Stomach (tissue), 8 donors: ENCODE measurements at regions not wholly inside any gene's neighbourhood (a gene's known extent, or its start where the extent isn't known, plus 50 kb on each side); places are given as distances from the start of the nearest gene placed in this dataset.

Experiments
- DNase-seq, 2 donors: peaks; one replicate each; pipeline versions ENCODE4 v3.0.0 to v3.0.0-alpha.2; 2013 to 2019
- H3K27ac ChIP-seq, 5 donors: fragments of 200-600 bp in 4 of 5; sonication (generic) in 4 of 5; one replicate each; pipeline ENCODE4 v1.5.1; 2013 to 2019; ENCODE audit warnings: mild to moderate bottlenecking in 1 of 5, moderate library complexity in 1 of 5
- H3K27me3 ChIP-seq, 3 donors: fragments of 200-600 bp; sonication (generic); one replicate each; pipeline ENCODE4 v1.5.1; 2017 to 2019; ENCODE audit warnings: mixed run types in 1 of 3
- H3K36me3 ChIP-seq, 4 donors: fragments of 200-600 bp; sonication (generic); 1 replicate in 3 of 4; 2 replicates in 1 of 4; pipeline ENCODE4 v1.5.1; 2016 to 2019
- H3K4me1 ChIP-seq, 4 donors: fragments of 200-600 bp; sonication (generic); one replicate each; pipeline ENCODE4 v1.5.1; 2016 to 2019
- H3K4me3 ChIP-seq, 4 donors: fragments of 200-600 bp; sonication (generic) in 3 of 4; one replicate each; pipeline ENCODE4 v1.5.1; 2016 to 2019; ENCODE audit warnings: mild to moderate bottlenecking in 1 of 4
- H3K9me3 ChIP-seq, 4 donors: fragments of 200-600 bp; sonication (generic); one replicate each; pipeline ENCODE4 v1.5.1; 2016 to 2019
- EP300 ChIP-seq: sonication (generic); formaldehyde crosslinking; IDR thresholded peaks from one replicate; pipeline ENCODE4 v1.6.1; 2017; ENCODE audit warnings: antibody characterized with exemption
- POLR2A ChIP-seq, 4 donors: fragments of 450-650 bp; IDR thresholded peaks; one replicate each; pipeline ENCODE4 v1.6.1; 2016; ENCODE audit warnings: antibody characterized with exemption in 4 of 4, control low read depth in 2 of 4, mild to moderate bottlenecking in 1 of 4, moderate library complexity in 1 of 4
- POLR2AphosphoS5 ChIP-seq, 3 donors: sonication (generic); formaldehyde crosslinking; IDR thresholded peaks; one replicate each; pipeline ENCODE4 v1.6.1; 2016; ENCODE audit warnings: antibody characterized with exemption in 3 of 3
- WGBS, 5 donors: extraction: QIAGEN DNeasy Blood & Tissue Kit in 3 of 5; methylation state at CpG; one replicate each; pipeline versions ENCODE4 v1.1.5 to v1.1.7; 2013 to 2018; 5-methylcytosine and 5-hydroxymethylcytosine counted together
- intact Hi-C: fragments of 100-400 bp; cut with DNase I; formaldehyde crosslinking; loops from one replicate; pipeline ENCODE4 v1.15.1; 2023; ENCODE audit warnings: low total_unique reads
- TF ChIP-seq, protein P1 (sequence below), 7 experiments: fragments of 450-650 bp in 4 of 7; fragments of 200-600 bp in 3 of 7; sonication (generic) in 3 of 7; IDR thresholded peaks; one replicate each; pipeline ENCODE4 v1.5.1; 2016 to 2019; ENCODE audit warnings: antibody characterized with exemption in 7 of 7, control low read depth in 2 of 7, mild to moderate bottlenecking in 1 of 7
- donor health status: healthy with polysubstance abuse.
- donor health status: Bipolar disorder and iron deficiency.
- donor health status: healthy.

DNA sequence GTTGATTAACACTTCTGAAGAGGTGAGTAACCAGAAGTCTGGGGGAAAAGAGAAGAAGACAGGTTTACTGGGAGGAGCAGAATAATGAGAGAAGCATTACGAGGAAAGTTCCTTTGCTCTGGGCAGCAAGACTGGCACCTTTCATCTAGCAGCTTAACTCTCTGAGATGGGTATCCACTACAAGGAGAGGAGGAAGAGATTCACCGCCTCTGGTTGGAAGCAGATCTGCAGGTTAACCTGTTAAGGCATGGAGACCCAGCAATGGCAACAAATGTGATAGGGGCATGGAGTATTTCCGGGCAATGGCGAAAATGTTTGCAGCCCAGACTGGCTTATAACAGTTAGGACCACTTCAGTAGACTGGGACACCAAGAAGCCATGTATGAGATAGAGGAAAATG, 162.2 kb downstream of the TFEC start:
- Histone ChIP-seq H3K9me3 (no peaks in the 10 kb centered on the region), H3K27me3 (no peaks in the 10 kb centered on the region), H3K36me3 (no peaks in the 10 kb centered on the region), H3K4me1 (no peaks in the 10 kb centered on the region), H3K27ac (no peak overlapping the region), H3K4me3 (no peak overlapping the region)
- intact Hi-C loops, result no loop called here
- 88 to 98% (median 94%) methylated on average over 4 of the region's 4 CpGs for WGBS, 5 donors
- no peak for TF ChIP-seq POLR2AphosphoS5 (IDR thresholded peaks at IDR 0.05)
- TF ChIP-seq POLR2A (IDR thresholded peaks at IDR 0.05), result no peak
- TF ChIP-seq EP300, result no peak
- TF ChIP-seq, protein P1, sequence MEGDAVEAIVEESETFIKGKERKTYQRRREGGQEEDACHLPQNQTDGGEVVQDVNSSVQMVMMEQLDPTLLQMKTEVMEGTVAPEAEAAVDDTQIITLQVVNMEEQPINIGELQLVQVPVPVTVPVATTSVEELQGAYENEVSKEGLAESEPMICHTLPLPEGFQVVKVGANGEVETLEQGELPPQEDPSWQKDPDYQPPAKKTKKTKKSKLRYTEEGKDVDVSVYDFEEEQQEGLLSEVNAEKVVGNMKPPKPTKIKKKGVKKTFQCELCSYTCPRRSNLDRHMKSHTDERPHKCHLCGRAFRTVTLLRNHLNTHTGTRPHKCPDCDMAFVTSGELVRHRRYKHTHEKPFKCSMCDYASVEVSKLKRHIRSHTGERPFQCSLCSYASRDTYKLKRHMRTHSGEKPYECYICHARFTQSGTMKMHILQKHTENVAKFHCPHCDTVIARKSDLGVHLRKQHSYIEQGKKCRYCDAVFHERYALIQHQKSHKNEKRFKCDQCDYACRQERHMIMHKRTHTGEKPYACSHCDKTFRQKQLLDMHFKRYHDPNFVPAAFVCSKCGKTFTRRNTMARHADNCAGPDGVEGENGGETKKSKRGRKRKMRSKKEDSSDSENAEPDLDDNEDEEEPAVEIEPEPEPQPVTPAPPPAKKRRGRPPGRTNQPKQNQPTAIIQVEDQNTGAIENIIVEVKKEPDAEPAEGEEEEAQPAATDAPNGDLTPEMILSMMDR (IDR thresholded peaks at IDR 0.05), result no peak
- no peak for DNase-seq

DNA sequence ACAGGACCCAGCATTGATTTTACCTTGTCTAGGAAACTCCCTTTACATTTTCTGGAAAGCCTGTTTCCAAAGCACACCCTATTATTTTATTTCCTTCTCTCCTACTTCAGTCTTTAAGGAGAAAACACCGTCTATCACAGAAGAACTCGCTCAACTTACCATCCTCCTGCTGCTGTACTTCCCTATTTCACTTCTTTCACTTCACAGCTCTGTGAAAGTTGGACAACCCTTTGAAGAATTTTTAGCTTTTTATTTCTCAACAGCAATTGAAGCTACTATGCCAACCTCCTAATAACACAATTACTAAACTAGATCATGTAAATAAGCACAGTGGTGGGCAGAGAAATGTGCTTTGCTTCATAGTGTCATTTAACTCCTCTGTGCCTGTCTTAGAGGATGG, 166.5 kb downstream of the TFEC start:
- Histone ChIP-seq H3K9me3 (no peaks in the 10 kb centered on the region), H3K4me3 (no peak overlapping the region), H3K27me3 (no peaks in the 10 kb centered on the region), H3K27ac (no peak overlapping the region), H3K4me1 (no peaks in the 10 kb centered on the region), H3K36me3 (no peaks in the 10 kb centered on the region)
- WGBS, 5 donors, result 55 to 77% (median 69%) methylated on average over 2 of the region's 2 CpGs
- no peak for DNase-seq
- intact Hi-C loops, result no loop called here
- TF ChIP-seq POLR2AphosphoS5 (IDR thresholded peaks at IDR 0.05), result no peak
- TF ChIP-seq, protein P1 (IDR thresholded peaks at IDR 0.05), result no peak
- TF ChIP-seq EP300, result no peak

DNA sequence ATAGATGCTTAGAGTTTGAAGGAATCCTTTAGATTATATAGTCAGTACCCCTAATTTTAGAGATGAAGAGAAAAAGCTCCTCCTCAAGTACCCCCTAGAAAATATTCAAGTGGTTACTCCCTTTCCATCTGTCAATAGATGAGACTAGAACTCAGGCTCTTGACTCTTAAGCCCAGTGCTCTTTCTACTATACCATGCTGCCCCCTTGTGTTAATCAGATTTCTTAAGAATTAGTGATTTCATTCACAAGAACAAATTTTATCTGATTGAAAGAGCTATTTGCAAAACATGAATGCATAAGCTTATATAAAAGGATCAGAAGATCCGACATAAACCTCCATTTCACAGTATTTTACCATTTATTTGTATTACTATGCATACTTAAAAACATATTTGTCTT, 179.3 kb downstream of the TFEC start:
- intact Hi-C loops, result no loop called here
- DNase-seq, result peak in 1 of 2 donors; percentile 19
- no peaks in the 10 kb centered on the region for H3K27me3 ChIP-seq
- H3K4me3 ChIP-seq, result no peak overlapping the region
- 73 to 83% (median 79%) methylated on average over 1 of the region's 1 CpG for WGBS, 5 donors
- H3K9me3 ChIP-seq, result no peaks in the 10 kb centered on the region
- H3K27ac ChIP-seq, result no peak overlapping the region
- H3K36me3 ChIP-seq, result no peaks in the 10 kb centered on the region
- no peak for TF ChIP-seq POLR2AphosphoS5 (IDR thresholded peaks at IDR 0.05)
- TF ChIP-seq, protein P1 (IDR thresholded peaks at IDR 0.05), result peak in 1 of 7 experiments; percentile 10
- H3K4me1 ChIP-seq, result no peaks in the 10 kb centered on the region

DNA sequence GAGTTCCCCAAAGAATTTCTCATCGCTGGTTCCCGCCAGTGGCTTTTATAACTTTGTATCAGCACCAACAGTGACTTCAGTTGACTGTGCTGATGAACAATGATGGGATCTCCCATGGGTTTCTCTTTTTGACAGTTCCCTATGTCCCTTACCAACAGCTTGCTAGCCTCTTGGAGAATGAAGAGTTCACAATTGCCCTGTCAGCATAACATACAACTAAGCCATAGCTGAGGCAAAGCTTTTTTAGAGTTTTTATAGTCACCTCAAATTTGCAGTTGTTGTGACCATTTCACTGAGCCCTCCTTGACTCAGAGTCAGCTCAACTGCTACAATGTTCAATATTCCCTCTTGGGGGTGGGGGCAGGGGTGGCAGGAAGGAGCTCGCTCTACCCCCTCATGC, 179.8 kb downstream of the TFEC start:
- no peak for DNase-seq
- intact Hi-C loops, result no loop called here
- Histone ChIP-seq H3K4me3 (no peak overlapping the region), H3K27ac (no peak overlapping the region), H3K4me1 (no peaks in the 10 kb centered on the region), H3K27me3 (no peaks in the 10 kb centered on the region), H3K36me3 (no peaks in the 10 kb centered on the region), H3K9me3 (no peaks in the 10 kb centered on the region)
- WGBS, 5 donors, result 73 to 92% (median 79%) methylated on average over 3 of the region's 3 CpGs
- no peak for TF ChIP-seq POLR2AphosphoS5 (IDR thresholded peaks at IDR 0.05)
- no peak for TF ChIP-seq EP300

DNA sequence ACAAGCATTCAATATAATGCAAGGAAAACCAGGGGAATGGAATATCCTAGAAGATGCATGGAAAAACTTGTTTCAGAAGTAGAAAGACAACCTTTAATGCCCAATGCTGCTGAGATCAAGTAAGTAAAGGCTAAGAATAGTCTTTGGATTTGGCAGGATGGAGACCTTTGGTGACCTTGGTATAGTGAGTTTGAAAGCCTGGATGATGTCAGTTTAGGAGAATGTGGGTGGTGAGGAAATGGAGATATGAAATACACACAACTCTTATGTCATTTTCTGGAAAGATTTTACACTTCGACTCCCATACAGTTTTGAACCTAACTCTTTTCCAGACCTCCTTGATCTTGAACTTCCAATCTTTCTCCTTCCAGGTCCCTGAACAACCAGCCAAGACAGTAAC, 185.7 kb downstream of the TFEC start:
- no peak overlapping the region for H3K4me3 ChIP-seq
- H3K9me3 ChIP-seq, result no peaks in the 10 kb centered on the region
- intact Hi-C loops, result no loop called here
- no peaks in the 10 kb centered on the region for H3K36me3 ChIP-seq
- H3K4me1 ChIP-seq, result no peaks in the 10 kb centered on the region
- no peaks in the 10 kb centered on the region for H3K27me3 ChIP-seq
- 48 to 76% (median 61%) methylated on average over 1 of the region's 1 CpG for WGBS, 5 donors
- H3K27ac ChIP-seq, result no peak overlapping the region
- TF ChIP-seq, protein P1 (IDR thresholded peaks at IDR 0.05), result no peak
- TF ChIP-seq EP300 (no peak), POLR2A (IDR thresholded peaks at IDR 0.05) (no peak), POLR2AphosphoS5 (IDR thresholded peaks at IDR 0.05) (no peak)
- no peak for DNase-seq
